Heart right ventricle (tissue), 16 donors: ENCODE measurements at regions not wholly inside any gene's neighbourhood (a gene's known extent, or its start where the extent isn't known, plus 50 kb on each side); places are given as distances from the start of the nearest gene placed in this dataset.

Source experiments
- ATAC-seq, 8 donors: fragments of 200-7000 bp; cut with Tn5 transposase; one replicate each; pipeline ENCODE4 v1.9.1; 2020; ENCODE audit warnings: mild to moderate bottlenecking in 8 of 8, moderate library complexity in 8 of 8, moderate number of reproducible peaks in 1 of 8
- DNase-seq, 2 donors: peaks; one replicate each; pipeline ENCODE4 v3.0.0-alpha.2; 2020
- H3K27ac ChIP-seq, 10 donors: fragments of 200-600 bp; sonication (generic) in 2 of 10; one replicate each; pipeline versions ENCODE4 v1.5.0 to v1.8.0; 2020 to 2022; ENCODE audit warnings: mild to moderate bottlenecking in 3 of 10
- H3K27me3 ChIP-seq, 7 donors: fragments of 200-600 bp; one replicate each; pipeline ENCODE4 v1.8.0; 2021 to 2022; ENCODE audit warnings: mild to moderate bottlenecking in 2 of 7
- H3K36me3 ChIP-seq, 9 donors: fragments of 200-600 bp; sonication (generic) in 1 of 9; one replicate each; pipeline versions ENCODE4 v1.5.0 to v1.8.0; 2020 to 2022; ENCODE audit warnings: mild to moderate bottlenecking in 2 of 9
- H3K4me1 ChIP-seq, 9 donors: fragments of 200-600 bp; sonication (generic) in 1 of 9; one replicate each; pipeline versions ENCODE4 v1.5.0 to v1.8.0; 2020 to 2022; ENCODE audit warnings: mild to moderate bottlenecking in 4 of 9
- H3K4me3 ChIP-seq, 10 donors: fragments of 200-600 bp; sonication (generic) in 2 of 10; one replicate each; pipeline versions ENCODE4 v1.5.0 to v1.8.0; 2020 to 2022; ENCODE audit warnings: mild to moderate bottlenecking in 7 of 10, moderate library complexity in 2 of 10
- H3K9me3 ChIP-seq, 11 donors: fragments of 200-600 bp in 10 of 11; sonication (generic) in 2 of 11; one replicate each; pipeline versions ENCODE4 v1.5.0 to v1.8.0; 2013 to 2022; ENCODE audit warnings: mild to moderate bottlenecking in 2 of 11, control low read depth in 1 of 11, moderate library complexity in 1 of 11
- CTCF ChIP-seq, 9 donors: fragments of 200-600 bp; sonication (generic) in 2 of 9; IDR thresholded peaks; one replicate each; pipeline versions ENCODE4 v1.5.0 to v1.8.0; 2021 to 2022; ENCODE audit warnings: antibody characterized with exemption in 9 of 9, mild to moderate bottlenecking in 5 of 9, moderate library complexity in 1 of 9
- WGBS, 2 donors: extraction: QIAGEN DNeasy Blood & Tissue Kit; methylation state at CpG; one replicate each; pipeline ENCODE4 v1.1.7; 2013; ENCODE audit warnings: inconsistent platforms in 1 of 2; 5-methylcytosine and 5-hydroxymethylcytosine counted together
- intact Hi-C, 10 donors: fragments of 100-400 bp; cut with DNase I; formaldehyde crosslinking; loops; one replicate each; pipeline versions ENCODE4 v1.11.1 to v1.14.2; 2022
- donor health status: Arrhythmogenic right ventricular cardiomyopathy.
- donor health status: ischemic (EF 13 %, LVEDD 7.1; RV severe dilation, severe dysfunction).
- donor health status: healthy with polysubstance abuse.
- donor health status: DM: no; HTN: yes; CAD: no.
- donor health status: DM: no; HTN: no; CAD: no.
- donor health status: ischemic (EF 25% LVEDD 6.9; RV normal size, moderate dysfunction).
- donor health status: ischemic (EF 25% LVEDD 5.7; RV mildly dilated, moderate dysfunction).
- donor health status: healthy.
- donor health status: DM: yes; HTN: yes; CAD: no.
- donor health status: Ischemic cardiomyopathy.
- donor health status: ischemic (EF 35%, LVEDD 5.7; RV mildly dilated, moderate dysfunction).
- donor health status: nonischemic (EF 11% LVEDD 7.7; RV severe dilation, severe dysfunction).
- donor health status: DM: yes; HTN: yes; CAD: no.
- donor health status: PGD.
- donor health status: ischemic (EF 29% LVEDD 5.4; RV normal size, mild dysfunction).
- donor health status: nonischemic (EF 23%, LVEDD 6.1; RV moderate dilation, normal function).

DNA sequence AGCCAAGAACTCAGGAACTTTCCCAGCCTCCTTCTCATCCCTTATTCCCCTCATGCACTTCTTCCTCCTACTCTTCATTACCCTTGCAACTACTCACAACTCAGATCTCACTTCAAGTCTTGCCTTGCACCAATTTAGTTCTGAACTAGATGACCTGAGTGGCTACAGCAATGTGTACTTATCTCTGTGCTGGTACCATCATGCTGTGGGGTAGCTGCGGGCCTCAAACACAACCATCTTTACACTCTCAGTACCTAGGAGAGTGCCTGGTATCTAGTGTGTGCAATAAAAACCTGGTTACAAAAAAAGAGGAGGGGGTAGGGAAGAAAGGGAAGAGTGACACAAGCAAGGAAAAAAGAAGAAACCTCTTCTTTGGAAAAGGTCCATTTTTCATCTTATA lies 219.0 kb downstream of the SPTSSA start:
- ATAC-seq = no peak
- WGBS, 2 donors = 88 to 89% methylated on average over 1 of the region's 1 CpG
- intact Hi-C loops = no loop called here

GRCh38 chr14:34241185-34241711 lies 220.8 kb downstream of the SPTSSA start:
- WGBS, 2 donors = 48 to 68% methylated on average over 3 of the region's 3 CpGs
- Histone ChIP-seq H3K27ac (no peak overlapping the region), H3K27me3 (no peaks in the 10 kb centered on the region), H3K9me3 (no peaks in the 10 kb centered on the region), H3K4me3 (no peak overlapping the region), H3K36me3 (no peaks in the 10 kb centered on the region), H3K4me1 (peaks cover 0 to 12% (median 0%) of the 10 kb centered on the region in 9 donors)
- intact Hi-C loops = no loop called here
- ATAC-seq (no peak), DNase-seq (no peak)
- TF ChIP-seq CTCF (IDR thresholded peaks at IDR 0.05) = no peak

More for the DNA sequence above, 219.0 kb downstream of the SPTSSA start:
- Histone ChIP-seq H3K36me3 (no peaks in the 10 kb centered on the region), H3K4me3 (no peak overlapping the region), H3K27me3 (no peaks in the 10 kb centered on the region), H3K9me3 (no peaks in the 10 kb centered on the region), H3K4me1 (peaks cover 0 to 9% (median 0%) of the 10 kb centered on the region in 9 donors), H3K27ac (no peak overlapping the region)
- no peak for TF ChIP-seq CTCF (IDR thresholded peaks at IDR 0.05)
- DNase-seq = no peak

DNA sequence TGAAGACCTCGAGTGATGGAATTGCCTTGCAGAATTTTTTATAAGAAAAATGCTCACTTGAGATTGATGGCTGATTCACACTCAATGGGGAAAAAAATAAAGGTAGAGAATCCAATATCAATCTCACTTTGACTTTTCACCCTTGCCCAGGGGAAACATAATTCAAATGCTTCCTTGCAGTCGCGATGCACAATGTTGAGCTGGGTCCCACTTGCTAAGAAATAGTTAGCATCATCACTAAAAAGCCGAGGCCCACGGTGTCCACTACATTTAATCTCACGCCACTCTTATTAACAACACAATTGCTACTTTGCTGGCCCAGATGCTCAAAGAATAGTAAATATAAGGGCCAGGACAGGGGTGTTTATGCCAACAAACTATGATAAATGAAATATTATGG lies 223.4 kb downstream of the SPTSSA start:
- Histone ChIP-seq H3K27ac (no peak overlapping the region), H3K9me3 (no peaks in the 10 kb centered on the region), H3K36me3 (no peaks in the 10 kb centered on the region), H3K27me3 (no peaks in the 10 kb centered on the region), H3K4me3 (no peak overlapping the region), H3K4me1 (peaks cover 0 to 38% (median 10%) of the 10 kb centered on the region in 9 donors)
- intact Hi-C loops = loop anchor here in 3 of 10 donors (10.0 kb wide), 4 partner anchors 154 to 1664 kb away; no protein-coding TSS in a partner anchor
- DNase-seq (no peak), ATAC-seq (no peak)
- WGBS, 2 donors = 94 to 97% methylated on average over 6 of the region's 6 CpGs
- no peak for TF ChIP-seq CTCF (IDR thresholded peaks at IDR 0.05)

GRCh38 chr14:34237677-34238076 lies 224.4 kb downstream of the SPTSSA start:
- no peak for TF ChIP-seq CTCF (IDR thresholded peaks at IDR 0.05)
- Histone ChIP-seq H3K27ac (no peak overlapping the region), H3K4me1 (peaks cover 0 to 46% (median 10%) of the 10 kb centered on the region in 9 donors), H3K27me3 (no peaks in the 10 kb centered on the region), H3K9me3 (no peaks in the 10 kb centered on the region), H3K36me3 (no peaks in the 10 kb centered on the region), H3K4me3 (no peak overlapping the region)
- intact Hi-C loops = loop anchor here in 3 of 10 donors (10.0 kb wide), 4 partner anchors 153 to 1663 kb away; no protein-coding TSS in a partner anchor
- 86 to 93% methylated on average over 2 of the region's 2 CpGs for WGBS, 2 donors
- no peak for ATAC-seq
- no peak for DNase-seq
